HUES64 (cell line): ENCODE measurements at regions not wholly inside any gene's neighbourhood (a gene's known extent, or its start where the extent isn't known, plus 50 kb on each side); places are given as distances from the start of the nearest gene placed in this dataset.

Source experiments
- H3K27ac ChIP-seq: 2 replicates; pipeline ENCODE4 v1.7.0; 2013; ENCODE audit warnings: low read depth, low read length, inconsistent platforms
- H3K27me3 ChIP-seq: 2 replicates; pipeline ENCODE4 v1.6.1; 2013; ENCODE audit warnings: mild to moderate bottlenecking, low read length; ENCODE audit not compliant: insufficient read depth
- H3K36me3 ChIP-seq: 2 replicates; pipeline ENCODE4 v1.6.1; 2013; ENCODE audit warnings: mild to moderate bottlenecking, low read length; ENCODE audit not compliant: insufficient read depth
- H3K4me1 ChIP-seq: 2 replicates; pipeline ENCODE4 v1.6.1; 2013; ENCODE audit warnings: mild to moderate bottlenecking, low read length, moderate library complexity; ENCODE audit not compliant: insufficient read depth
- H3K4me3 ChIP-seq: 2 replicates; pipeline ENCODE4 v1.5.1; 2013; ENCODE audit warnings: mild to moderate bottlenecking, low read length, moderate library complexity
- H3K9ac ChIP-seq: 2 replicates; pipeline ENCODE4 v1.6.1; 2013; ENCODE audit warnings: mild to moderate bottlenecking, low read depth, low read length
- H3K9me3 ChIP-seq: 2 replicates; pipeline ENCODE4 v1.6.1; 2013; ENCODE audit warnings: low read depth, low read length; ENCODE audit not compliant: insufficient read depth
- WGBS: fragments of 150-250, 120-280 bp; methylation state at CpG from one replicate; pipeline ENCODE4 v1.1.7; 2013; ENCODE audit warnings: missing lambda C conversion rate; 5-methylcytosine and 5-hydroxymethylcytosine counted together

GRCh38 chr1:209527372-209527771 lies 56.1 kb upstream of the CAMK1G start:
- H3K9ac ChIP-seq: no peak overlapping the region
- H3K4me3 ChIP-seq: no peak overlapping the region
- H3K4me1 ChIP-seq: peaks cover 3% of the 10 kb centered on the region; the same call in 1 of the 2 replicates
- no peak overlapping the region for H3K27ac ChIP-seq
- H3K9me3 ChIP-seq: no peaks in the 10 kb centered on the region
- H3K27me3 ChIP-seq: peaks cover 3% of the 10 kb centered on the region; the same call in 1 of the 2 replicates
- 83% methylated on average over 2 of the region's 2 CpGs for WGBS
- H3K36me3 ChIP-seq: no peaks in the 10 kb centered on the region

GRCh38 chr1:209527993-209528717 lies 55.4 kb upstream of the CAMK1G start:
- Histone ChIP-seq H3K27me3 (peaks cover 3% of the 10 kb centered on the region; the same call in 1 of the 2 replicates), H3K9ac (no peak overlapping the region), H3K9me3 (no peaks in the 10 kb centered on the region), H3K4me3 (no peak overlapping the region), H3K36me3 (no peaks in the 10 kb centered on the region), H3K27ac (no peak overlapping the region), H3K4me1 (peaks cover 3% of the 10 kb centered on the region; the same call in 1 of the 2 replicates)
- WGBS: 82% methylated on average over 9 of the region's 9 CpGs

- Histone ChIP-seq H3K36me3 (no peaks in the 10 kb centered on the region), H3K9ac (no peak overlapping the region), H3K27ac (no peak overlapping the region), H3K27me3 (peaks cover 3% of the 10 kb centered on the region; the same call in 1 of the 2 replicates), H3K9me3 (no peaks in the 10 kb centered on the region), H3K4me3 (no peak overlapping the region), H3K4me1 (peaks cover 3% of the 10 kb centered on the region; the same call in 1 of the 2 replicates)
- WGBS: 91% methylated on average over 3 of the region's 3 CpGs
Measured at GRCh38 chr1:209529233-209529632, 54.3 kb upstream of the CAMK1G start.

- 89% methylated on average over 4 of the region's 4 CpGs for WGBS
- Histone ChIP-seq H3K27ac (no peak overlapping the region), H3K36me3 (no peaks in the 10 kb centered on the region), H3K4me1 (peaks cover 3% of the 10 kb centered on the region; the same call in 1 of the 2 replicates), H3K27me3 (peaks cover 3% of the 10 kb centered on the region; the same call in 1 of the 2 replicates), H3K4me3 (no peak overlapping the region), H3K9me3 (no peaks in the 10 kb centered on the region), H3K9ac (no peak overlapping the region)
Measured at GRCh38 chr1:209531006-209531405, 52.5 kb upstream of the CAMK1G start.

GRCh38 chr1:209531549-209531948 lies 52.0 kb upstream of the CAMK1G start:
- no peak overlapping the region for H3K4me3 ChIP-seq
- H3K9me3 ChIP-seq: no peaks in the 10 kb centered on the region
- H3K27ac ChIP-seq: no peak overlapping the region
- 91% methylated on average over 4 of the region's 4 CpGs for WGBS
- H3K36me3 ChIP-seq: no peaks in the 10 kb centered on the region
- H3K4me1 ChIP-seq: peaks cover 3% of the 10 kb centered on the region; the same call in 1 of the 2 replicates
- H3K27me3 ChIP-seq: peaks cover 3% of the 10 kb centered on the region; the same call in 1 of the 2 replicates
- no peak overlapping the region for H3K9ac ChIP-seq
